ENCODE measurements at regions not wholly inside any gene's neighbourhood (a gene's known extent, or its start where the extent isn't known, plus 50 kb on each side); places are given as distances from the start of the nearest gene placed in this dataset.

DNA sequence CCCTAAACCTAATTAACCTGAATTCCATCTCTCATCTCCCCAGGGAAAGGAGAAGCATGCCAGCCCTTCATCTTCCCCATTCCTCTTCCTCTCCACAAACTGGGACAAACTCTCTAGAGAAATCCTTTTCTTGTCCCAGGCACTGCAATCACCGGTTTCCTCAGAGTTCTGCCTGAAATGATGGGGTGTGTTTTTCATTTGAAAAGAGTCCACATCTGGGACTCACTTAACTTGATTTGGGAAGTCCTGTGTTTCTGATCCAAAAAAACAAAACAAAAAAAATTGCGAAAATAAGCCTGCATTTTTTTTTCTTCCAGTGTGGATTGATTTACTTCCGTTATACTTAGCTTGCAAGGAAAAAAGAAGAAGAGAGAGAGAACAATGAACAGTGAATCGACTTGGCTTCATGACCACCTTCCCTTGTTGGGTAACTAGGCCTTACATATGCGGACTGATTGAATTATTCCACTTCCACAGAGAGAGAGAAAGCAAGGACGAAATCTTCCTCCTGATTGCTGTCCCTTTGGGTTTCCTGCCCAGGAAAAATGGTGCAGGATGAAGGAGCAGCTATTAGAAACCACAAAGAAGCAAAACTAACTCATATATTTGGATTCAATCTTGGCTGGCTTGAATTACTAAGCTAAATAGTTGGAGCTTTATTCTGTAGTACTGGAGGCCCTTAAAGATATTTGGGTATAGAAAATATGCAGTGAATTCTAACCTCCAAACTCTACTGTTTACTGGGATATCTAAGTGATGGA lies 506.2 kb upstream of the TBX3 start:
- no peak for DNase-seq (ENCODE audit: low spot score)

DNA sequence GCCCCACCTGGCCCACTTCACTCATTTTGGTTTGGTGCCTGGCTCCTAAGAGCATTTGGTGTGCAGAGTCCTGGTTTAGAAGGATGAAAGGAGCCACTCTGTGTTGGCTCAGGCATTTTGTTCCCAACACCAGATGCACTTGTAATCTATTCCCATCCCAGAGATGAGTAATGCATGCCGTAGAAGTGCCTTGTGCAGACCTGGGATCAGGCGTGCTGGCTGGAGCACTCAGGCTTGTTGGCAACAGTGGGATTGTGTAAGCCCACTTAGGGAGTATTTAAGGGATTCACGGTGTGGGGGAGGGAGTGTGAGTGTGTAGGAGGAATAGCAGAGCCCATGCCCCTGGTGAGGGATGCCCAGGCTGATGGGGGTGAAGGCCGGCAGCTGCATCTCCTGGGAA lies 501.5 kb upstream of the TBX3 start:
- no peak for DNase-seq (ENCODE audit: low spot score)

DNA sequence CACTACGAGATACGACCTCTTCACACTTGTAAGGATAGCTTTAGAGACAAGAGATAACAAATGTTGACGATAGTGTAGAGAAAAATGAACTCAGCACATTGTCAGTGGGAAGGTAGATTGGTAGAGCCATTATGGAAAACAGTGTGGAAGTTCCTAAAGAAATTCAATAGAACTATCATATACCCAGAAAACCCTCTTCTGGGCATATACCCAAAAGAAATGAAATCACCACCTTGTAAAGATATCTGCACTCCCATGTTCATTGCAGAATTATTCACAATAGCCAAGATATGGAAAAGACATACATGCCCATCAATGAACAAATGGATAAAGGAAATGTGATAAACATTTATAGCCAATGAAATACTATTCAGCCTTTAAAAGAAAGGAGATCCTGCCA lies 499.8 kb upstream of the TBX3 start:
- DNase-seq (ENCODE audit: low spot score): no peak

DNA sequence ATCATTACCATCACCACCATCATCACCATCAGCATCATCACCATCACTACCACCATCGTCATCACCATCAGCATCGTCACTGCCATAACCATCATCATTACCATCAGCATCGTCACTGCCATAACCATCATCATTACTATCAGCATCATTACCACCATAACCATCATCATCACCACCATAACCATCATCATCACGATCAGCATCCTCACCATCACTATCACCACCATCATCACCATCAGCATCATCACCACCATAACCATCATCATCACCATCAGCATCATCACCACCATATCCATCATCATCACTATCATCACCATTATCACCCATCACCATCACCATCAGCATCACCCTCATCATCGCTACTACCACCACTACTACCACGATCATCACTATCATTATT lies 493.9 kb upstream of the TBX3 start:
- DNase-seq (ENCODE audit: low spot score): no peak

DNA sequence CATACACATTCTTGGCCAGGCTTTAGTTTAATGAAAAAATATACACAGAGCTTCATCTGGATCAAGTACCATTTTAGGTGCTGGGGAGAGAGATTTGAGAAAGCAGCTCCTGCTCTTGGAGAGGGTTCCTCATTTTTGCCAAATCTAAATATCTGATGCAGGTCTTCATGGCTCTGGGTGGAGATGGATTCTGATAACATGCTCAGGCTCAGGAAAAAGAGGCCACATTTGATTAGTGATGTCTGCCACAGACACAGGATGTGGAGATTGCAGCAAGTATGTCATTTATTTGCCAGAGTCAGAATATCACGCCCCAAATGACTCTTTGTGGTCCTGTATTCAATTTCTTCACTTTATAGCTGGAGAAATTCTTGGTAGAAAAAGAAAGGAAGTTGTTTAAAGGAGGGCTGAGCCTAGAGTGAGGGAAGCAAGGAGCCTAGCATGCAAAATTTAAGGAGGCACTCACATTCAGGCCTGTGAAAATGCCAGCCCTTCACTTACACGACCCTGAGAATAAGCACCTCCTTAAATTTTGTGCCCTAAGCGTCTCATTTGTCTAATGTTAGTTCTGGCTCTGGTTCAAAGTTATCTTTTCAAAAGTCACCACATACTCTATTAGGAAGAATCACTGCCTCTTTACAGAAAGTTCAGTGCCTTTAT lies 492.9 kb upstream of the TBX3 start:
- no peak for DNase-seq (ENCODE audit: low spot score)

DNA sequence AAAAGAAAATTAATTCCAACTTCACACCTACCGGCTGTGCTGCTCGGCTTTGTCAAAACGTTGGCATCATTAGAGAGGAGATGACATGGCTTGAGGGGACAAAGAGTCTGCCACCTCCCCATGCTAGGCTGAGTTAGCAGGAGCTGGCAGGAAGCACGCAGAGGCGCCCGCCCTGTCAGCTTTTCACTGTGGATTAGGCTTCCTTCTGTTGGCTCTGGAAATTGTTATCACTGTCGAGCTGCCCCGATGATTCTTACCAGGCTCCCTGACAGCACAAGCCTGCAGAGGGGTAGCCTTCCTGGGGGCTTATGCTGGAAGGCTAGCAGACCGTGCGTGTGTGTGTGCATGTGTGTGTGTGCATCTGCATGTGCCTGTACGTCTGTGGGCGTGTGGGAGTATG lies 490.9 kb upstream of the TBX3 start:
- DNase-seq (ENCODE audit: low spot score): no peak

DNA sequence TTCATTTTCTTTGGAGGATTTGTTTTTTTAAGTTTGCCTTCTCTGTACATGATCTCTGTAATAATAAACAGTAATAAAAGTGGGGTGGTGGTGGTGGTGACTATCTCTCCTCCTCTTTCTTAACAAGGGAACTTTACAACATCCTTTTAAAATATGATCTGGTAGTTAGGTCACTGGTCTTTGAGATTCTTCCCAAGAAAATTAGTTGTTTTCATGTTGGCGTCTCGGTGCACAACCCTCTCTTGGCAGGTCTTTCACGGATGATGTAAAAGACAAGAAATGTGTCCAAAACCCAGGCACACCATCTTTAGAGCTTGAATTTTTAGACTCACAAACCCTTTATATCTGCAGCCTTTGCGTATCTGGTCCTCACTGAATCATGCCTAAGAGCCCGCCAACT lies 488.5 kb upstream of the TBX3 start:
- DNase-seq (ENCODE audit: low spot score): no peak

DNA sequence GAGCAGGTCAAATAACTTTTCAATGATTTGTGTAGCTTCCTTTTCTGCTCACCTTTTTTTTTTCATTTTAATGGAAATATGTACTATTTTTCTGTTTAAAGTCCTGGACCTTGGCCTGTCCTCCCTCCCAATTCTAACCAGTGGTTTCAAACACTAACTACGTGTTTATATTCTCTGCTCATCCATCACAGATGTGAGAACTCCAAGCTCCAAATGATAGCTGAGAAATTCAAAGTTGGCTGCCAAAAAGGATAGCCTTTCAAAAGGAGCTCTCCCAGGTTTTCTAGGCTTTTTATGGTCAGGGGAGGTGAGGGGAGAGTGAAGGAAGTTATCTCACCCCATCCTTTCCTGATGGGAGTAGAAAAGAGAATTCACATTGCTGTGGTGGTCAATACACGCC lies 486.0 kb upstream of the TBX3 start:
- no peak for DNase-seq (ENCODE audit: low spot score)

DNA sequence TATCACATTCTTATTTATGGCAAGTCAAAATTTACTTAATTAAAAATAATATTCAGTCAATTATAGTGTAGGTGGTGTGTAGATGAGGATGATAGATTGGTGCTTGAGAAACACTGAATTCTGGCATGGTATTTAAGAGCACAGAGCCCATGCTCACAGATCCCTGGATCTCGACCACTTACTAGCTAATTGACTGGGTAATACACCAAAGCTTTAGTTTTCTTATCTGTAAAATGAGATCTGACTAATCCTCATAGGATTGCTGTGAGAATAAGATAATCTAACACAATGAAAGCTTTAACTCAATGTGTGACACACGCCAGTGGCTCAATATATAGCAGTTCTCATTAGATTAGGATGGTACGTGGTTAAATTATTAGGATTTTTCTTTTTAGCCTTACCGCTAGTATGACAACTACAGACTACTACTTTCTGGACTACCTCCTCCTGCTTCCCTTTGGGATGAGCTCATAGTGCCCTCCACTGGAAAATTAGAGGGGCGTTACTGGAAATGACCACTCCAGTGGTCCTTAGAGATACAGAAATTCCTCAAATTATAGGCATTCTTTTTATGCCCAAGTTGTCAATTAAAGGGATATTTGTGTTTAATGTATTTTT lies 482.8 kb upstream of the TBX3 start:
- no peak for DNase-seq (ENCODE audit: low spot score)

DNA sequence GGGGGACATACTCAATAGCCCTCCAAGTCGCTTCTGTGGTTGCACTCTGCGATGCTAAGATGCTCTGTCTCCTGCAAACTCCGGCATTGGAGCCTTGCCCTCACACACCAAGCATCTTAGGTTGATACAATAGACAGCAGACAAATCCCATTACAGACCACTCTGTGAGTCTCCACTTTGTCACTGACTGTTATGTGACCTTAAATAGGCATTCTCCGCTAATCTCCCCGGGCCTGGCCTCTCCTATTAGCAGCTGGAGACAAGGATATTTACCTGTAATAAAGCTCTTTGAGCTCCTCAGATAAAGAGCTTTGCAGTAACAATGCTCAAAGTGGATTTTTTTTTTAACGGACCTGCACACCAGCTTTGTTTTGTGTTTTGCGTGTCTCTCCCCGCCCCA lies 479.7 kb upstream of the TBX3 start:
- no peak for DNase-seq (ENCODE audit: low spot score)

DNA sequence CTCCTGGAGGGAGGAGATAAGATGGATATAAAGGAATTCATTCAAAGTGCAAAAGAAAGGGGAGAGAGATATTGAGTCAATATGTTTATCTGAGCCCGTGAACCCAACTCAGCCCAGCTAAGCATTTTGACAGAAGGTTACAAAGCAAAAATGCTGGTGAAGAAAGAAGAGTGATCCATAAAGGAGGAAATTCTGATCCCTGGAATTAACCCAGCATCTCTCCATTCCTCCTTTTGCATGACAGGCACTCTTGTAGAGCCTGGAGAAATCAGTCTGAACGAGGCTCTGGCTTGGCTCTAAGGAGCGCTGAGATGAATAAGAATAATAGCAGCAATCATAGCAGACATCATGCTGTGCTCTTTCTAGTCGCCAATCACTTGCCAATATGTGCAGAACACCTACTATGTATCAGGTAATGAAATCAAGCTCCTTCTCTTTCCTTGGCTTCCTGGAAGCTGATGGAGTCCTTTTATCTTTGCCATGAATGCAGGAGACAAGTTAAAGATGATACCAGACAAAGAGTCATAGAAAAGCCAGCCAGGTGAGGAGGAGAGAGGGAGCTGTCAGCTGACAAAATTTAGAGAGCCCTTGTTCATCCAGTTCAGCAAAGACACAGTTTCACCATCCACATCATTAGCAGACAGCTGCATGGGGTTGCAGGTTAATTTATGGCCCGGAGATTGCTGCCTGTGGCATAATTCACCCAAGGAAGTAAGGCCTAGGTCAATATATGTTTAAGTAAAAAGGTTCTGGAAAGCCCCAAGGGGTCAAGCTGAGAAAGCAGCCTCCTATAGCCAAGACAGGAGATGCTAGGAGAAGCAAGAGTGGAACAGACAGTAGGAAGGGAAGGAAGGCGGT lies 476.5 kb upstream of the TBX3 start:
- DNase-seq (ENCODE audit: low spot score): no peak

DNA sequence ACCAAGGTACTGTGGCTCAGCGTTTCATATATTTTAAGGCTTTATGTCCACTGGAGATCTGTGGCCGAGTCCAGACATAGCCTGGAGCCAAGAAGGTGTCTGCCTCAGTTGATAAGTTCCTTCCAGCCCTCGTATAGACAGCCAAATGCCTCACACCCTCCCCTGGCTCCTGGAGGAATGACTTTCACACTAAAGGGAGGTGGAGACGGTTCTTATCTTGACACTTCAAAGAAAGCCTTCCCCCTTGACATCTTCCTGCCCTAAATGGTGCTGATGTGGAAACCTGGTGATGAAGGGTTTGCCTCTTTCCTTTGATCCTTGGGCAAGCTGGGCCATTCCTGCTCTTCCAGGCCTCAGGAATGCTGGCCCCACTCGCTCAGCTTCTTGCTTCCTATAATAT lies 474.8 kb upstream of the TBX3 start:
- DNase-seq (ENCODE audit: low spot score): no peak

DNA sequence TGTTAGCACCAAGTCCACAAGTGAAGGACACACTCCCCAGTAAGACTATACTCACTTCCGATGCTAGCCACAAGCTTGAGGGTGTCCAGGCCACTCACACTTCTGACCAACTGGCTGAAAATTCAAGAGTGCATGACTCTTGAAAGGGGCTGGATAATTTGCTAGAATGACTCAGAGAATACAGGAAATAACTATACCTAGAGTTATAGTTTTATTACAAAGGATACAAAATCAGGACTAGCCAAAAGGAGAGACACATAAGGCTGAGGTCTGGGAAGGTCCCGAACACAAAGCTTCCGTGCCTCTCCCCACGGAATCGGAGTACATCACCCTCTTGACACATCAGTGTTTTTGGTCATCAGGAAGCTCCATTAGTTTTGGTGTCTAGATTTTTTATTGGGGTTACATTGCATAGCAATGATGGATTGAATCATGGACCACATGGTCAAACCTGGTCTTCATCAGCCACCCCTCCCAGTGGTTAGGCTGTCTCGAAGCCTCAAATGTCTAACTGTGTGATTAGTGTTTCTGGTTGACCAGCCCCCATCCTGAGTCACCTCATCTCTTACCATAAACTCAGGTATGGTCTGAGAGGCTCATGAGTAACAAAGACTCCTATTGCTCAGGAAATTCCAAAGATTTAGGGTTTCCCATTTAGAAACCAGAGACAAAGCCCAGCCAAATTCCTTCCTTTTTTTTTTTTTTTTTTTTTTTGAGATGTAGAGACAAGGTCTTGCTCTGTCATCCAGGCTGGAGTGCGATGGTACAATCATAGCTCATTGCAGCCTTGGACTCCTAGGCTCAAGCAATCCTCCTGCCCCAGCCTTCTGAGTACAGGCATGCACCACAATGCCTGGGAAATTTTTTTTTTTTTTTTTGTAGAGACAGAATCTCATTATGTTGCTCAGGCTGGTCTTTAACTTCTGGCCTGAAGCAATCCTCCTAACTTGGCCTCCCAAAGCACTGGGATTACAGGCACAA lies 472.0 kb upstream of the TBX3 start:
- no peak for DNase-seq (ENCODE audit: low spot score)

DNA sequence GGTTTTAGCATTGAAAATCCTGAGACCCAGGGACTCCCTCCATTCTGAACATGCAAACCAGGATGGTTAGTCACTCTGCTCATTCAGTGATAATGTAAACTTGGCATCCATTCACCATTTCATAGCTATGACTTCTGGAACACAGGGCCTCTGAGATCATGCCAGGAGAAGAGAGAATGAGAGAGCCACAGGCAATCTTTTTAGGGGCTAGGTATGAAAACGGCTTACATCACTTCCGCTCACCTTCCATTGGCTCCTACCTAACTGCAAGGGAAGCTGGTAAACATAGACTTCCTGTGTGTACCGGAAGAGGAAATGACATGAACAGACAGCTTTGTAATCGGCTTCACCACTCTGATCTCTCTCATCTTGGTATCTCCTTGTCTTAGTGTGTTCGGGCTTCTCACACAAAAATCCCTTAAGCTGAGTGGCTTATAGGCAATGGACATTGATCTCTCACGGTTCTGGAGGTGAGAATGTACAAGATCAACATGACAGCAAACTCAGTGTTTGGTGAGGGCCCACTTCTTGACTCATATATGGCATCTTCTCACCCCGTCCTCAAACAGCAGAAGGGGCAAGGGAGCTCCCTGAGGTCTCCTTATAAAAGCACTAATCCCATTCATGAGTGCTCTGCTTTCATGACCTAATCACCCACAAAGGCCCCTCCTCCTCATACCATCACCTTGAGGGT lies 465.9 kb upstream of the TBX3 start:
- no peak for DNase-seq (ENCODE audit: low spot score)

DNA sequence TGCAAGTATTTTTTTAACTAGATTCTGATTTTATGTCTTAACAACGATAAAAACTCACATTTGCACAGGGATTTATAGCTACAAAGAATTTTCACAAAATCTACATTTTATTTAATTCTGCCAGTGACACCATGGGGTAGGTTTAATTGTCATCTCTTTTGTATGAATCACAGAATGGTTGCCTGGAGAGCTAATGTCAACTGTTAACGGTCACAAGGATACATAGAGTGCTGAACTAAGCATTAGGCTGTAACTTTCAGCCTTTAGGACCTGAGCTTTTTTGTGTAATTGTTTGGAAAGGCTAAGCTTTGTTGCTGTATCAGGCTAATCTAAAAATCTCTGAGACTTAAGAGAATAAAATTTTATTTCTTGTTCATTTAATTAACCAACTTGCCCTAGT lies 465.3 kb upstream of the TBX3 start:
- DNase-seq (ENCODE audit: low spot score): no peak

DNA sequence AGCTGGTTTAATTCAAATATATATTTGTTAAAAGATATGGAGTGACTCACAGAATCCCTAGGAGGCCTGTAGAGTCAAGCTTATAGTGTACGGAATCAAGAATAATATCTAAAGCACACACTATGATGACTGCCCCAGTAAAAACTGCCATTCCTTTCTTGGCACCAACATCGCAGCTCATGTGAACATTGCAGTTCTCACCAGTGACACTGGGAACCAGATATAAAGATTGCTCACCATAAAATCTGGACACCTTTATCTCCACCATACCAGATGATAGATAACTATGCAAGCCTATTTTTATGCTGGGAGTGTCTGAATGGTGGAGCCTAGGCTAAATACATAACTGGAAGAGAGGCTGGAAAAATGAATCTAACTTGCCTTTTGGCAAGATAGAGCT lies 463.9 kb upstream of the TBX3 start:
- no peak for DNase-seq (ENCODE audit: low spot score)

DNA sequence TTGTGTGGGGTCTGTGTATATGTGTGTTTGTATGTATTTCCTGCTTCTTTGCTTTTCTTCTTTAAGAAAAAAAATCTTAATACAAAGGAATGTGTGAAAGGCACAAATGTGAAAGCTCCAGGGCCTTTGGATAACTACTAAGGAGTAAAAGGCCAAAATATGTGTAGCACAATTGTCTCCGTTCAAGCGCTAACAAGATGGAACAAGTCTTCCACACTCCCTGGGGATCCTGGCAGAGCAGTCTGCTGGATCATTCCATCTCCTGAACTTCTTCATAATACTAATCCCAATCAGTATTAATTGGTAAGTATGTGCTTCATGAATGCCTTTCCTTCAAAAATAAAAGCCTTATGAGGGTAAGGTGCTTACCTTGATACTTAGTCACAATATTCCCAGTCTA lies 462.5 kb upstream of the TBX3 start:
- DNase-seq (ENCODE audit: low spot score): no peak

DNA sequence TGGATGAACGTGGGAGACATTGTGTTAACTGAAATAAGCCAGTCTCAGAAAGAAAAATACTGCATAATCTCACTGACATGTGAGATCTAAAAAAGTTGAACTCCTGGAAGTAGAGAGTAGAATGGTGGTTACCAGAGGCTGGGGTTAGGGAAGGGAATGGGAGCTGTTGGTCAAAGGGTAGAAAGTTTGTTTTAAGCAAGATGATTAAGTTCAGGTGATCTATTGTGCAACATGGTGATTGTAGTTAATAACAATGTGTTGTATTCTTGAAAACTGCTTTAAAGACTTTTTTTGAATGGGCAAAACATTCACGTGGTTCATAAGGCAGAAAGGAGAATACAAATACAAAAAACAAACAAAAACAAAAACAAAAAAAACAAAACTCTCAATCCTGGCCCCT lies 460.4 kb upstream of the TBX3 start:
- DNase-seq (ENCODE audit: low spot score): no peak

DNA sequence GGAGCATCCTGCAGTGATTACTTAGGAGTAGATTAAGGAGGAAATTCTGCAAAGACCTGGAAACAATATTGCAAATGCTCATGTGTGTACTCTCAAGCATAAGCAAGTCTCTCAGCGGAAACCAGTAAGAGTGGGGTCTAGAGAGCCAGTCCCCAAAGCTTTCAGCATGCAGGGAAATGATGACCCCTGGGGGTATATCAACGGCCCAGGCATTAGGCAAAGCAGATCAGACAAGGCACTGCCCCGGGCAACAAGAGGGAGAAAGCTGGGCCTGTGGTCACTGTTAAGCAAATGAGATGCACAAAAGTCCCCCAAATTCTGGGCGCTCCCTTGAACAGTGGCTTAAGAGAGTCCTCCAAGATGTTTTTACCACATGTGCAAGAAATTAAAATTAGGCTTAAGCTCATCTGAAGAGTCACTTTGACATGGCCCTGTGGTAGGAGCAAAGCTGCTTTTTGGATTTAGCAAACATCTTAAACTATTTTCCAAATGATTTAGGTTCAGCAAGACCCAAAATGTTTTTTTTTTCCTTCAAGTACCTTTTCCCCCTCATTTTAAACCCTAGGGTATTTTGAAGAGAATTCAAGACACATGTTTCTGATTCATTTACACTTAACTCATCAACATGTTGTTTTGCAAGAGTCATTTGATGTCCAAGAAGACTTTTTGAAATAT lies 457.1 kb upstream of the TBX3 start:
- no peak for DNase-seq (ENCODE audit: low spot score)
